Neural progenitor cell (in vitro differentiated cells): ENCODE measurements at regions not wholly inside any gene's neighbourhood (a gene's known extent, or its start where the extent isn't known, plus 50 kb on each side); places are given as distances from the start of the nearest gene placed in this dataset.

Experiments used
- CTCF ChIP-seq: fragments of 200-600 bp; sonication (generic); IDR thresholded peaks from 2 replicates; pipeline ENCODE4 v1.5.1; 2017; ENCODE audit warnings: antibody characterized with exemption, mild to moderate bottlenecking
- EZH2 ChIP-seq: fragments of 200-600 bp; sonication (generic); IDR thresholded peaks from 2 replicates; pipeline ENCODE4 v1.6.1; 2017; ENCODE audit warnings: antibody characterized with exemption, mild to moderate bottlenecking, moderate library complexity
- EZH2phosphoT487 ChIP-seq: fragments of 200-600 bp; sonication (generic); IDR thresholded peaks from 2 replicates; pipeline ENCODE4 v1.6.1; 2017; ENCODE audit warnings: antibody characterized with exemption

- TF ChIP-seq CTCF, result peak; percentile 92
- no peak for TF ChIP-seq EZH2
- no peak for TF ChIP-seq EZH2phosphoT487
These were observed 700.2 kb downstream of the IRX1 start for GRCh38 chr5:4295663-4296339.
